NCI-H1436 treated with DMSO at 0.1 percent for 48 hours (cell line): ENCODE measurements at regions not wholly inside any gene's neighbourhood (a gene's known extent, or its start where the extent isn't known, plus 50 kb on each side); places are given as distances from the start of the nearest gene placed in this dataset.

Source experiments
- DNase-seq: peaks from one replicate; lab custom pipeline; 2025; lab: John Stamatoyannopoulos, UW

DNA sequence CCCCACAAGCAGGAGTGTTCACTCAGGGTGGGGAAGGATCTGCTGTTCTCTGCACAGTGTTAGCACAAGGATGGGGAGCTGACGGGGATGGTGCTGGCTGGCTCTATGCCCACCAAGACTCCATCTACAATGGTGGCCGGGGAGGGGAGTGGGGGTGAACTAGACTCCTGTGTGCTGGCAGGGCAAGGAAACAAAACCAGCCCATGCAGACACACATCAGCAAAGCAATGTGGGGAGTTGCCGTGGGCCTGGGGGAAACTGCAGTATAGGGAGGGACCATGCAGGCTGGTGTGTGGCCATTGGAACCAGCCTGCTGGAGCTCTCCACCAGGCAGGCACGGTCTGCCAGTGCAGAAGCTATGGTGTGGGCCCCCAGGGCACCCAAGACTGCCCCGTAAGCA lies 195.1 kb downstream of the PWWP3B start:
- no peak for DNase-seq

DNA sequence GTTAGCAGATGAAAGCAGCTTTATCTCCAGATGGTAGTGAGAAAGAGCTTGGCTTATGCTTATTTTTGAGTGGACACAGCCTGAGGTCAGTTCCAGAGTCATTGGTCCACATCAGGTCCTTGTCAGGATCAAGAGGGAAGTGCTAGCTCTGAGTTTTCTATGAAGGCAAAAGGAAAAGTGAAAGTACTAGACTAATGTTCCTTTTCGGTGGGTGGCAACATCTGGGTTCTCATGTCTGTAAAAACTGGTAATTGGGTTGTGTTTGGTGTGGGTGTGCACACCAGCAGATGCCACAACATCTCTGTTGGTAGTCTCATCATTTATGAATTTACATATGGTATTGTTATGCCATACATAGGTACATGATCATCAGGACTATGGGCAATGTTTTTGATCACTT lies 210.5 kb downstream of the PWWP3B start:
- DNase-seq, result no peak

DNA sequence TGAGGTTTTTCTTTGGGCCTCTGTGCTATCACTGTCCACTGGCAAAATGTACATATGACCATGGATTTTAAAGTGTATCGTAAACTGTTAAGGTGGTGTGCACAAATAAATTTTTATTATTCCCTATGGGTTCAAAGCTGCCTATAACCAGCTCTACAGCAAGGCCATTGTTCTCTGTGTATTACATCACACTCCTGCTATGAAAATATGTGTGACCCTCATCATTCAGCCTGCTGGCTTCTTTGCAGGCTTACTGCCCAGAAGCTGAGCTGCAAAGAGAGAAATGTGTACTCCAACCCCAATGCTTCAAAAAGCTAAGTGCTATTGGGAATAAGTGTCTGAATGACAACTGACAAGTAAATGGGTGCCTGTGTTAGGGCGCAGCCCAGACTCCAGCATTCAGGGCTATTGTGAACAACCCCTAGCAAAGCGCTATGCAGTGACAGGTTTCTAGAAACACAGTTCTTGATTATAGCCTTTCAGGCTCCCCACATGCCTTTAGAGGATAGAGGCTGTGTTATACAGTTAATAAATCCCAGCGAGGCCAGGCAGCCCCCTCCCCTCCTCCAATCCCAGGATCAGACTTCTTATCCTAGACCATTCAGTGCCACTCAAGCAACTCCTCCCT lies 220.4 kb upstream of the RADX start:
- no peak for DNase-seq

DNA sequence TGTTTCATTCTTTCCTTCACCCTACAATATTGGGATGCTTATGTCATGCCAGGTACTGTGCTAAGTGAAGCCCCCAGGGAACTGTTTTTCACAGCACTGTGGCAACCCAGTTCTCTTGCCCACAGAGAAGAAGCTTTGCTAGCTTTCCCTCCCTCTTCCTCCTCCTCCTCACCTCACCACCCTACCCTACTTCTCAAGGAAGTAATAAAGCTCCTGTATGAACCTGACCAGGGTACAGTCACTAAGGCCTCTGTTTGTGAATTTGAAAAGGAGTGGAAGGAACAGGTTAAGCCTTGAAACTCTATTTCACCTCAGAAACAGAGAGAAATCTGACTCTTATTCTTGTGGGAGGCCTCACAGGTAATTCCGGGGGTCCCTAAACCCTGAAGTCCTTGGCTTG lies 219.4 kb upstream of the RADX start:
- no peak for DNase-seq

DNA sequence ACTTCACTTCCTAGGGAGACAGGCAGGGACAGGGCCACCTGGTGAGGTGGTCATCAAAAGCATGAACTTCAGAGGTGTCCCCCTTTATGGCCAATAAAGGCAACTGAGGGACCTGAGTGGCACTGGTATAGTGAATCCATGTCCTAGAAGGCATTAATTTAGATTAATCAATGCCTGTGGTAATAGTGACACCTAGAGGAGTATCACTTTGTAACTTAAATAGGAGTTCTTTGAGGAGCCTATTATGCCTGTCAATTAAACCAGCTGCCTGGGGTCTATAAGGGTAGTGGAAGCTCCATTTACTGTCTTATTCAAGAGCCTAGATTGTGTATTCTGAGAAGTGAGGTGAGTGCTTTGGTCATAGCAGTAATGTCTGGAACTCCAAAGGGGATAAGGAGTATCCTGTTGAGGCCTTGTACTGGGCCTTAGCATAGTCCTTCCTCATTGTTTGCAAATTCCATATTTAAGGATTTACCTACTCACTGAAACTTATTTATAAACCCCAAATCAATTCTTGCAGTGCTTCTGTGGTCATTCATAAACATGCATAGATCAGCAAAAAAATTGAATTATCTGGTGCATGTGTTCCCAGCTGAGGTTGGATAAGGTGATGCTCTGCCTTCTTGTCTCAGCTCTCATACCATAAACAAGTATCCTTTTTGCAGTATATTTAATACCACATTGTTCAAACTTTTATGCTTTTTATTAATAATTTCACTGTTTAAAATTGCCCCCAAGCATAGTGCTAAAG lies 213.8 kb upstream of the RADX start:
- no peak for DNase-seq

DNA sequence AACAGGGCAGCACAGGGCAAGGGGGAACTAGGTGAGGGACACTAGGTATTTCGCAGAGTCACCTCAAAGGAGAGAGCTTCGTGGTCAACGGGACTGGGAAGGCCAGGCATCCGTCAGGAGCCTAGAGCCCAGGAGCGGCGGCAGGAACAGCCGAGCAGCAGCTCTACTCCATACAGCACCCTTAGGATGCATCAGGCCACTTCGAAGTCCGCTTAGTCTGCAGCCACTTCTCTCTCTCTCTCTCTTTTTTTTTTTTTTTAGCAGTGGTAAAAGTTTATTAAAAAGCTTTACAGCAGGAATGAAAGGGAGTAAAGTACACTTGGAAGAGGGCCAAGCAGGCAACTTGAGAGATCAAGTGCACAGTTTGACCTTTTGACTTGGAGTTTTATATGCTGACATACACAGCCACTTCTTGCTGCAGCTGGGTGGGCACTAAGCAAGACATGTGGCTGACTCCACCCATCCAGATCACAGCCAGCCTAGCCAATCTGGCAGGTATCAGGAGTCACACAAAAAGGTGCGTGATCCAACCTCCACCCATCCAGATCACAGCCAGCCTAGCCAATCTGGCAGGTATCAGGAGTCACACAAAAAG lies 209.7 kb upstream of the RADX start:
- no peak for DNase-seq

DNA sequence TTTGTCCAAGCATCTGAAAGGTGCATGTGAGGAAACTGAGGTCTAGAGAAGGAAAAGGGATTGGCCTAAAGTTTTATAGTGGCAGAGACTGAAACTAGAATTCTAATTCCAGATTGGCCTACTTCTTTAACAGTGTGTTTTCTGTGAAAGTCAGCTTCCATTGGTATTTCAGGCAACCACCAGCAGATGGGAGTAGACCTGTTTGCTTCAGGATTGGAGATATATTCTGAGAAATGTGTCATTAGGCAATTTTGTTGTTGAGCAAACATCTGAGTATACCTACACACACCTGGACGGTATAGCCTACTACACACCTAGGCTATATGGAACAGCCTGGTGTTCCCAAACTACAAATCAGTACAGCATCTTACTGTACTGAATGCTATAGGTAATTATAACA lies 207.3 kb upstream of the RADX start:
- DNase-seq, result no peak

DNA sequence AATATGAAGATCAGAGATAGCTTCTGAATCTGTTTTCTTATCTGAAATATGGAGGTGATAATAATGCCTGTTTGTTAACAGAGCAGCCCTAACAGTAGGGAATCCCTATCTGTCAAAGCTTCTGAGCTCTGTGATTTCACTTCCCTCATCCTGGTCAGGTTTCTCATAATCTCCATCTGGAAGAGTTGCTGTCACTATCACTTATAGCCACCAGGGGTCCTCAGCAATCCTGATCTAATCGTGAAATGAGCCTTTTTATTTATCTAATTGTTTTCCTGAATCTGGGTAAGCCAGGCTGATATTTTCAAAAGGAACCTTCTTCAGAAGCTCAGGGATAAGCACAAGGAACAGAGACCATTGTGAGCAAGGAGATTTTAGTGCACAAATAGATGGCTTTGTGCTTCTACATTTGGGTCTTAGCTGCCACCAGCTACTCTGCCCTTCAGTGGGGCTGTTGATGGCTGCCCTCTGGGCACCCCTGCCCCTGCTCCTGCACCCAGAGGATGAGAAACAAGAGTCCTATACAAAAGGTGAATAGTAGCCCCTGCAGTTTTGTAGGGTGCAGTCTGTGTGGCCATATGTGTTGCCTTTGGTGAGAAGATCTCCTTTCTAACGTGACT lies 196.4 kb upstream of the RADX start:
- DNase-seq, result peak; percentile 1

DNA sequence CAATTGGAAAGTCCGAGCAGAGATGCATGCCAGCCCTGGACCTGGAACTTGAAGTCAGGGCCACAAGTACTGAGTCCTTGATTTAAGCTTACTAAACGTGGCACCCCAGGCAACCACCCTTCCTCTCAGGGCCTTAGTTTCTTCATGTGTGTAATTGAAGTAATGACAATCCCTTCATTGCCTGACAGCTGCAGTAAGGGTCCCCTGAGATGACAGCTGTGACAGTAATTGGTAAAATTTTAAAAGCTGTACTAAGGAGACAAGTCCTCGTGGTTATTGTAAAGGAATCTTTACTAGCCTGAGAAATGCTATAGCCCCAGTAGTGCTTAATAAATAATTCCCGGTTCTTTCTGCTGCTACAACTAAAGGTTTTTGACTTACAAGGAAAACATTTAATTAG lies 175.1 kb upstream of the RADX start:
- no peak for DNase-seq

DNA sequence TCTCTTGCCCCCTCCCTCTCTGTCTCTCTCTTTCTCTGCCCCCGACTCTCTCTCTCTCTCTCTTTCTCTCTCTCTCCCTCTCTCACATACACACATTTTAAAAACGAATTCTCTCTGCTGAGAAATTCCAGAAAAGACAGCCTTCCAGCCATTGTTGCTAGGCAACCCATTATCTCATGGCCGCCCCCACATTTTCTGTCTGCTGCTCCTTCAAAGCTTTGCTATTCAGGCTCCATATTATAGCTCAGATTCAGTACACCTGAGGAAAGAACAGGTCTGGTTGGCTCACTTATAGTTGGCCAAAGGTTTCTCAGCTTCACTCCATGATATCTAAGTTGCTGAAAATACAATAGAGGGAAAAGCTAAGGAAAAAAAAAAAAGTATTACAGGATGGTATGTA lies 174.4 kb upstream of the RADX start:
- DNase-seq, result no peak

DNA sequence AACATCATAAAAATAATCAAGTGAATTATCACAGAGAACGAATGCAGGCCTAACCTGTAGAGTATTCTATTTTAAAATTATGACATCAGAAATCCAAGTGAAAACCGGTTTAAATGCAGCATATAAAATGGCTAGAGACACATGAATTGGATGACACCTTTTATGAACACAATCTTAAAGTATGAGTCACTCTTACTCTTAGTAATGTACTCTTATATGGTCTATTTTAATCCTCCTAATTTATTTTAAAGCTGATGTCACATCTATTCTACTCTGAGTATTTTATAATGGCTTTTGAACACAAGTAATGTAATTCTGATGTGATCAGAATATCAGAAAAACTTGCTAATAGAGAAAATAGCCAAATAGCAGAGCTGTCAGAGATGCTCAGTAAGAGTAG lies 161.4 kb upstream of the RADX start:
- no peak for DNase-seq

DNA sequence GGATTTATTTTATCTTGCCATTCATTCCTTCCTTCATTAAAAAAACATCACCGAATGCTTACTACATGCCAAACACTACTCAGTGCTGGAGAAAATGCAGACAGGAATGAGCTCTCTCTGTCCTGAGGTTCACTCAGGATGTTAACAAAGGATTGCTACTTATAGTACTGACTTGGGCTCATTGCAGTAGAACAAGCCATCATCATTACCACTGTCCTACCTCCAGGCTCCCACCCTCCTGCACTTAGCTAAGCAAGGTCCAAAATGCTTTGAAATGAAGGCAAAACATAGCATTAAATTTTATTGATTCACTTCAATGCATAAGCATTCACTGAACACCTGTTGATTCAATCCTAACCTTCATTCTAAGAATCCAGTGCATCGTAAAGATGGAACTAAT lies 159.8 kb upstream of the RADX start:
- no peak for DNase-seq

DNA sequence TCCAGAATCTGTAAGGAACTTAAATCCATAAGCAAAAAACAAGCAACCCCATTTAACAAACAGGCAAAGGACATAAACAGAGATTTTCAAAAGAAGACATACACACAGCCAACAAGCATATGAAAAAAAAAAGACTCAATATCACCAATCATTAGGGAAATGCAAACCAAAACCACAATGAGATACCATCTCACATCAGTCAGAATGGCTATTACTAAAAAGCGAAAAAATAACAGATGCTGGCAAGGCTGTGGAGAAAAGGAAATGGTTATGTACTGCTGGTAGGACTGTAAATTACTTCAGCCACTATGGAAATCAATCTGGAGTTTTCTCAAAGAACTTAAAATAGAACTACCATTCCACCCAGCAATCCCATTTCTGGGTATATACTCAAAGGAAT lies 156.8 kb upstream of the RADX start:
- DNase-seq, result no peak

DNA sequence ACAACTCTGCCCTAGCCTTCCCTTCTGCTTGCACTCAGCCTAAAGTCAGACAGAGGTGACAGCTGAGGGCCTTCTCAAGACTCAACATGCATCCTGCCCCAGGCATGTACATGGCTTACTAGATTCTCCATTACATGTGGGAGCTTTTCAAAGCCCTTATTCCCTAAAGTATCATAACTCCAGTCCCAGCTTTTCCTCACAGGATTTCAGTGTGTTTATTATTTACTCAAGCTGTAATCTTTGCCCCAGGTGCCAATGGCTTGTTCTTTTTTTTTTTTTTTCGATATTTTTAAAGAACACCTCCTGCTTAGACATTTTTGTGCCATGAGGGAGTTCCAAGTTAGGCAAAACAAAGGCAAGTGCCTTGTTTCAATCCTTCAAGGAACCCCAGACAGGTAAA lies 154.0 kb upstream of the RADX start:
- no peak for DNase-seq

DNA sequence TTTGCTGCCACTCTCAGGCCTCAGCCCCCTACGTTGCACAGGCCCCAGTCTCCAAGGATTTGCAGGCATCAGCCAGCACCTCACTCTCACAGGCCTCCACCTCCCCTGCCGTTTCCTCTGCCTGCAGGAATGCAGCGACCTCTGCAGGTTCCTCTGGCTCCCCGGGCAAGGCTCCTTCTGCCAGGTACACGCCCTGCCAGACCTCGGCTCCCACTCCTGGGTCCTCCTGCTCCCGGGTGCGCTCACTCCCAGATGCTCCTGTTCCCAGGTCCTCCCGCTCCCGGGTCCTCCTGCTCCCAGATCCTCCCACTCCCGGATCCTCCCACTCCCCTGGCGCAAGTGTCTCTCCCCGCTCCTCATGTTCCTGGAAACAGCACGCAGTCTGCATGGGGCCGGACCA lies 144.4 kb upstream of the RADX start:
- DNase-seq, result no peak

DNA sequence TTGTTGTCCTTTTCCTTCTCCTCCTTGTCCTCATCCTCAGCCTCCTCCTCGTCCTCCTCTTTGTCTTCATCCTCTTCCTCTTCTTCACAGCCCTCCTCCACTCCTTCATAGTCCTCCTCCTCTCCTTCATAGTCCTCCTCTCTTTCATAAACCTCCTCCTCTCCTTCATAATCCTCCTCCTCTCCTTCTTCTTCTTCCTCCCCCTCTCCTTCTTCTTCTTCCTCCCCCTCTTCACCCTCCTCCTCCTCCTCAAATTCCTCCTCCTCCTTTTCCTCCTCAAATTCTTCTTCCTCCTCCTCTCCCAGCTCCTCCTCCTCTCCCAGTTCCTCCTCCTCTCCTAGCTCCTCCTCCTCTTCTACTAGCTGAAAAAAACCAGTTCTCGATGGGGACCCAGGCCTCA lies 143.8 kb upstream of the RADX start:
- DNase-seq, result no peak

DNA sequence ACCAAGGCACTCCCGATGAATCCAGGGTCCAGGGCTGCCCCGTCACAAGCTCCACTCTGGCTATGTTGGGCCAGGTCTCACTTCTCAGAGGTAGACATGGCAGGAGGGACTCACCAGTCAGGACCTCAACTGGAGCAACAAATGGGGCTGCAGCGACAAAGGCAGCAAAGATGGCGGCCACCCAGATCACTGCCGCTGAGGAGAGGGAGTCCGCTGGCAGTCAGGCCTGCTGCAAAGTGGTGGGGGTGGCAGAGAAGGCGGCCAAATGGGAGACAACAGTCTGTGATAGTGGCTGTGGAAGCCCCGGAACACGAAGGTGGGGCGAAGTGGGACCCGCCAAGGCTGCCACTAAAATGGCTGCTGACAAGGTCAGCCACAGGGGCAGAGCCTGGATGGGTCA lies 143.3 kb upstream of the RADX start:
- no peak for DNase-seq

DNA sequence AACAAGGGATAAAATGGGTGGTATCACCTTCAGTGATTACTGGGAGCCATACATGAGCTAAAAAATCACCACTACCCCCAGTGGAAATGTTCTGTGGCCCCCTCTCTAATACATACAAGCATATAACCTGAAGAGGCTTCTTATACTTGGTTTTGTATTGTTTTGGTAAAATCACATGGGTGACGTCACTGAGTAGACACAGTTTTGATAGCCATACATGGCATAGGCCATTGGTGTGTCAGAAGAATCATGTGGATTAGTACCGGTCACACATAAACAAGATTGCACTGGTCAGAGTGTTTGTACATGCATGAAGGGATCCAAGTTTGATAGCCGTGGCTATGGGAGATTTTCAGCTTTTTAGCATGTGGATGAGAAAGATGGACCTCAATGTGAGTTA lies 131.9 kb upstream of the RADX start:
- no peak for DNase-seq

DNA sequence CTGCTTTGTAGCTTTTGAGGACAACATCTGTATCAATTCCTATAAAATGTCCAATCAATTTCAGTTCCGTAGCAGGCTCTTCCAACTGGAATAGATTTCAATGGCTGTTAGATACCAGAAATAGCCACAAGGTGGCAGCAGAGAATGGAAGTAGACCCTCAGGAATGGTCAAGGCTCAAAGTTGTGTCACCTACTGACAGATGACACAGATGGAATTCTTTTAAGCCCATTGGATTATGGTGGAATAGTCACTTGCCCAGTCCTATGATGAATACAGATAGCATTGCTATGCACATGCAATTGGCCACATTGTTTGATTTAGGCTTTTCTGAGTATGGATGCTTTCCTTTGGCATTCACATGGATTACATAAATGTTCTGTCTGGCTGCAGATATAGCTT lies 130.4 kb upstream of the RADX start:
- DNase-seq, result peak; percentile 10

DNA sequence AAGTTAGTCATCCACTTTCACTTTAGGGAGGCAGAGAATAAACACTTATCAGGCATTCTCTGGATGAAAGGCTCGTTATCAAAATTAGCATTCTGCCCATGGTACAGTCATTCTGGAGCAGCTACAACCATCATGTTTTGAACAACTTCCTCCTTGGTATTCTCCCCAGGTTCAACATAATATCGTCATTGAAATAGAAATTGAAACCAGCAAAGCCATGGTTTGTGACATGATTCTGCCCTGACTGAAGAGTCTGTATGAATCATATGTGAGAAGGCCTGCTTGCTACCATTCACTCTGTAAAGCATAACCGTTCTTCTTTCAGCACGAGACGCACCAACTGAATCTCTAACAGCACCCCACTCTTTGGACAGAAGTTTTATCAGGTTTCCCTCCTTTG lies 127.5 kb upstream of the RADX start:
- peak; percentile 44 for DNase-seq

DNA sequence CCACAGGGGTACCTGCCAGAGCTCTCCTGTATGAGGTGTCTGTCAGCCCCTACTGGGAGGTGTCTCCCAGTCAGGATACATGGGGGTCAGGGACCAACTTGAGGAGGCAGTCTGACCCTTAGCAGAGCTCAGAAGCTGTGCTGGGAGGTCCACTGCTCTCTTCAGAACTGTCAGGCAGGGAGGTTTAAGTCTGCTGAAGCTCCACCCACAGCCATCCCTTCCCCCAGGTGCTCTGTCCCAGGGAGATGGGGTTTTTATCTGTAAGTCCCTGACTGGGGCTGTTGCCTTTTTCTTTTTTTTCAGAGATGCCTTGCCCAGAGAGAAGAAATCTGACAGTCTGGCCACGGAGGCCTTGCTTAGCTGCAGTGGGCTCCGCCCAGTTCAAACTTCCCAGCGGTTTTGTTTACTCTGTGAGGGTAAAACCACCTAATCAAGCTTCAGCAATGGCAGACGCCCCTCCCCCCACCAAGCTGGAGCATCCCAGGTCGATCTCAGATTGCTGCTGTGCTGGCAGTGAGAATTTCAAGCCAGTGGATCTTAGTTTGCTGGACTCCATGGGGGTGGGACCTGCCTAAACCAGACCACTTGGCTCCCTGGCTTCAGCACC lies 118.5 kb upstream of the RADX start:
- DNase-seq, result peak; percentile 5

DNA sequence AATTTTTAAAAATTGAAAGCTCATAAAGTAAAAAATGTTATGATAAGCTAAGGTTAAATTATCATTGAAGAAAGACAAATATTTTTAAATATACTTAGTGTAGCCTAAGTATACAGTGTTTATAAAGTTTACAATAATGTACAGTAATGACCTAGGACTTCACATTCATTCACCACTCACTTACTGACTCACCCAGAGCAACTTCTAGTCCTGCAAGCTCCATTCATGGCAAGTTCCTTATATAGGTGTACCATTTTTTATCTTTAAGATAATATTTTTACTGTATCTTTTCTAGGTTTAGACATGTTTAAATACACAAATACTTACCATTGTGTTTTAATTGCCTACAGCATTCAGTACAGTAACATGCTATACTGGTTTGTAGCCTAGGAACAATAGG lies 112.3 kb upstream of the RADX start:
- DNase-seq, result no peak
